Fibroblast of gingiva (primary cell): ENCODE measurements at regions not wholly inside any gene's neighbourhood (a gene's known extent, or its start where the extent isn't known, plus 50 kb on each side); places are given as distances from the start of the nearest gene placed in this dataset.

Experiments
- DNase-seq: peaks from one replicate; pipeline ENCODE4 v3.0.0-alpha.2; 2011; ENCODE audit warnings: low read depth

- no peak for DNase-seq
These were observed 356.2 kb downstream of the CBLN2 start for GRCh38 chr18:72187956-72188355.

GRCh38 chr18:72181241-72181764 lies 362.8 kb downstream of the CBLN2 start:
- no peak for DNase-seq

- no peak for DNase-seq
These were observed 363.5 kb downstream of the CBLN2 start for GRCh38 chr18:72180689-72181088.

- DNase-seq: peak; percentile 79
These were observed 369.0 kb downstream of the CBLN2 start for GRCh38 chr18:72174972-72175649.

- no peak for DNase-seq
These were observed 372.5 kb downstream of the CBLN2 start for GRCh38 chr18:72171596-72171995.

GRCh38 chr18:72161691-72162090 lies 382.5 kb downstream of the CBLN2 start:
- peak; percentile 12 for DNase-seq

GRCh38 chr18:72160510-72161445 lies 383.4 kb downstream of the CBLN2 start:
- no peak for DNase-seq

- peak; percentile 4 for DNase-seq
These were observed 388.8 kb downstream of the CBLN2 start for GRCh38 chr18:72155327-72155726.

- DNase-seq: no peak
These were observed 389.2 kb downstream of the CBLN2 start for GRCh38 chr18:72154926-72155325.

GRCh38 chr18:72152935-72153334 lies 391.2 kb downstream of the CBLN2 start:
- no peak for DNase-seq

- DNase-seq: no peak
These were observed 396.3 kb downstream of the CBLN2 start for GRCh38 chr18:72147830-72148229.

- DNase-seq: no peak
These were observed 404.1 kb downstream of the CBLN2 start for GRCh38 chr18:72140007-72140406.

- DNase-seq: no peak
These were observed 415.5 kb downstream of the CBLN2 start for GRCh38 chr18:72128649-72129048.

GRCh38 chr18:72122103-72122502 lies 422.0 kb downstream of the CBLN2 start:
- DNase-seq: no peak

GRCh38 chr18:72119082-72119481 lies 425.1 kb downstream of the CBLN2 start:
- DNase-seq: no peak

- DNase-seq: no peak
These were observed 429.1 kb downstream of the CBLN2 start for GRCh38 chr18:72114801-72115594.

- DNase-seq: peak; percentile 67
These were observed 436.3 kb downstream of the CBLN2 start for GRCh38 chr18:72107647-72108383.

- DNase-seq: no peak
These were observed 439.3 kb downstream of the CBLN2 start for GRCh38 chr18:72104851-72105250.

- no peak for DNase-seq
These were observed 441.7 kb downstream of the CBLN2 start for GRCh38 chr18:72102412-72102811.

GRCh38 chr18:72100465-72101004 lies 443.6 kb downstream of the CBLN2 start:
- DNase-seq: no peak

- no peak for DNase-seq
These were observed 452.8 kb downstream of the CBLN2 start for GRCh38 chr18:72091369-72091768.
